HEK293T (cell line): ENCODE measurements at regions not wholly inside any gene's neighbourhood (a gene's known extent, or its start where the extent isn't known, plus 50 kb on each side); places are given as distances from the start of the nearest gene placed in this dataset.

ENCODE experiments used
- ARNT ChIP-seq: fragments of 450-650 bp; IDR thresholded peaks from 2 replicates; pipeline ENCODE4 v1.6.1; 2017; ENCODE audit warnings: mild to moderate bottlenecking
- ELF4 ChIP-seq: fragments of 450-650 bp; IDR thresholded peaks from 2 replicates; pipeline ENCODE4 v1.6.1; 2017; ENCODE audit warnings: antibody characterized with exemption
- FOXK2 ChIP-seq: fragments of 450-650 bp; IDR thresholded peaks from 2 replicates; pipeline ENCODE4 v1.6.1; 2016; ENCODE audit warnings: mild to moderate bottlenecking
- FOXM1 ChIP-seq: fragments of 450-650 bp; IDR thresholded peaks from 2 replicates; pipeline ENCODE4 v1.6.1; 2017; ENCODE audit warnings: mild to moderate bottlenecking, borderline replicate concordance
- HDGF ChIP-seq: fragments of 450-650 bp; IDR thresholded peaks from 2 replicates; pipeline ENCODE4 v1.6.1; 2017; ENCODE audit warnings: antibody characterized with exemption, borderline replicate concordance
- L3MBTL2 ChIP-seq: fragments of 450-650 bp; conservative IDR thresholded peaks from 2 replicates; pipeline ENCODE4 v1.6.1; 2016; ENCODE audit warnings: mild to moderate bottlenecking
- LEF1 ChIP-seq: fragments of 450-650 bp; IDR thresholded peaks from 2 replicates; pipeline ENCODE4 v1.6.1; 2017; ENCODE audit warnings: mild to moderate bottlenecking, borderline replicate concordance
- NFRKB ChIP-seq: fragments of 450-650 bp; IDR thresholded peaks from 2 replicates; pipeline ENCODE4 v1.6.1; 2016; ENCODE audit warnings: mild to moderate bottlenecking, moderate library complexity
- PKNOX1 ChIP-seq: fragments of 450-650 bp; IDR thresholded peaks from 2 replicates; pipeline ENCODE4 v1.6.1; 2016
- SP1 ChIP-seq: fragments of 450-650 bp; IDR thresholded peaks from 2 replicates; pipeline ENCODE4 v1.6.1; 2017
- SUZ12 ChIP-seq: fragments of 450-650 bp; IDR thresholded peaks from 2 replicates; pipeline ENCODE4 v1.6.1; 2016; ENCODE audit warnings: mild to moderate bottlenecking
- TARDBP ChIP-seq: fragments of 450-650 bp; IDR thresholded peaks from 2 replicates; pipeline ENCODE4 v1.6.1; 2016
- ZNF384 ChIP-seq: fragments of 450-650 bp; IDR thresholded peaks from 2 replicates; pipeline ENCODE4 v1.6.1; 2016

GRCh38 chr5:16384222-16384621, 81.4 kb downstream of the ZNF622 start:
- TF ChIP-seq FOXM1 (no peak), NFRKB (no peak), SUZ12 (no peak), SP1 (no peak), ZNF384 (no peak), LEF1 (no peak), ELF4 (no peak), ARNT (no peak), PKNOX1 (no peak), TARDBP (no peak), L3MBTL2 (no peak), HDGF (no peak), FOXK2 (no peak)
